Common myeloid progenitor, CD34-positive (primary cell): ENCODE measurements at regions not wholly inside any gene's neighbourhood (a gene's known extent, or its start where the extent isn't known, plus 50 kb on each side); places are given as distances from the start of the nearest gene placed in this dataset.
A peak's percentile ranks its signal among the peaks of the same experiment; 100 is the strongest.

Experiments
- CTCF ChIA-PET: fragments of 350-600 bp; sonication (Branson Sonifier 250); formaldehyde crosslinking; loops from one replicate; lab custom pipeline; 2021; ENCODE audit warnings: antibody characterized with exemption; lab: Charles Lee
- POLR2A ChIA-PET: fragments of 350-600 bp; sonication (Branson Sonifier 250); formaldehyde crosslinking; loops from one replicate; lab custom pipeline; 2021; ENCODE audit warnings: antibody characterized with exemption; lab: Charles Lee
- DNase-seq, 3 donors: peaks; one replicate each; pipeline versions ENCODE4 v3.0.0 to v3.0.0-alpha.2; 2013
- H3K27ac ChIP-seq, 2 experiments: 1 replicate in 1 of 2; 2 replicates in 1 of 2; pipeline ENCODE4 v1.7.0; 2013; ENCODE audit warnings: inconsistent platforms in 2 of 2, low read length in 2 of 2, mild to moderate bottlenecking in 2 of 2, low read depth in 1 of 2, moderate library complexity in 1 of 2; ENCODE audit not compliant: severe bottlenecking in 2 of 2, insufficient read depth in 1 of 2, poor library complexity in 1 of 2
- H3K27me3 ChIP-seq, 5 experiments: replicated peaks in 2 of 5; 1 replicate in 3 of 5; 2 replicates in 2 of 5; pipeline versions ENCODE4 v1.6.1 to v1.7.0; 2013; ENCODE audit warnings: low read length in 4 of 5, mild to moderate bottlenecking in 2 of 5, moderate library complexity in 2 of 5, inconsistent platforms in 1 of 5; ENCODE audit not compliant: insufficient read depth in 5 of 5, control insufficient read depth in 4 of 5
- H3K36me3 ChIP-seq, 4 experiments: 1 replicate in 2 of 4; 2 replicates in 2 of 4; pipeline versions ENCODE4 v1.6.1 to v1.7.0; 2013; ENCODE audit warnings: low read length in 3 of 4, control low read depth in 1 of 4, mild to moderate bottlenecking in 1 of 4; ENCODE audit not compliant: control insufficient read depth in 4 of 4, insufficient read depth in 4 of 4
- H3K4me1 ChIP-seq, 4 experiments: 1 replicate in 3 of 4; 2 replicates in 1 of 4; pipeline versions ENCODE4 v1.6.1 to v1.7.1; 2013; ENCODE audit warnings: low read length in 3 of 4, mild to moderate bottlenecking in 3 of 4, control low read depth in 1 of 4, inconsistent platforms in 1 of 4, moderate library complexity in 1 of 4; ENCODE audit not compliant: control insufficient read depth in 4 of 4, insufficient read depth in 4 of 4; ENCODE audit errors: control extremely low read depth in 1 of 4
- H3K4me3 ChIP-seq, 7 experiments: 1 replicate in 4 of 7; 2 replicates in 3 of 7; pipeline versions ENCODE4 v1.5.1 to v1.7.0; 2013; ENCODE audit warnings: mild to moderate bottlenecking in 7 of 7, low read length in 6 of 7, moderate library complexity in 6 of 7, inconsistent platforms in 2 of 7, low read depth in 2 of 7, control low read depth in 1 of 7; ENCODE audit not compliant: insufficient read depth in 4 of 7, control insufficient read depth in 1 of 7; ENCODE audit errors: extremely low read depth in 1 of 7
- H3K9me3 ChIP-seq, 5 experiments: 1 replicate in 4 of 5; 2 replicates in 1 of 5; pipeline versions ENCODE4 v1.6.1 to v1.7.1; 2013; ENCODE audit warnings: low read length in 4 of 5, mild to moderate bottlenecking in 2 of 5, inconsistent platforms in 1 of 5, low read depth in 1 of 5, moderate library complexity in 1 of 5; ENCODE audit not compliant: control insufficient read depth in 4 of 5, insufficient read depth in 2 of 5; ENCODE audit errors: control extremely low read depth in 1 of 5
- WGBS: methylation state at CpG from one replicate; pipeline ENCODE4 v1.1.5; 2013; ENCODE audit not compliant: insufficient coverage; 5-methylcytosine and 5-hydroxymethylcytosine counted together

GRCh38 chr22:48075604-48076003 is 1313.2 kb downstream of the TBC1D22A start:
- no peak overlapping the region for H3K27ac ChIP-seq
- H3K36me3 ChIP-seq, result no peaks in the 10 kb centered on the region
- H3K4me3 ChIP-seq, result no peak overlapping the region
- peaks cover 0 to 3% (median 0%) of the 10 kb centered on the region in 5 experiments for H3K9me3 ChIP-seq
- DNase-seq, result no peak
- CTCF ChIA-PET, result no interaction called here
- H3K4me1 ChIP-seq, result no peaks in the 10 kb centered on the region
- POLR2A ChIA-PET, result no interaction called here
- WGBS, result 100% methylated on average over 2 of the region's 5 CpGs
- H3K27me3 ChIP-seq, result peaks cover 0 to 43% (median 15%) of the 10 kb centered on the region in 5 experiments

- CTCF ChIA-PET, result no interaction called here
- no peak overlapping the region for H3K4me3 ChIP-seq
- peaks cover 0 to 19% (median 6%) of the 10 kb centered on the region in 5 experiments for H3K27me3 ChIP-seq
- H3K9me3 ChIP-seq, result peaks cover 0 to 4% (median 3%) of the 10 kb centered on the region in 5 experiments
- POLR2A ChIA-PET, result interaction anchor here (0.6 to 0.7 kb wide), 2 partner anchors 471 to 1481 kb away, joined by 4 to 5 read pairs; no protein-coding TSS in a partner anchor
- no peaks in the 10 kb centered on the region for H3K36me3 ChIP-seq
- WGBS, result 72% methylated on average over 5 of the region's 6 CpGs
- H3K4me1 ChIP-seq, result no peaks in the 10 kb centered on the region
- DNase-seq, result no peak
- no peak overlapping the region for H3K27ac ChIP-seq
Measured at GRCh38 chr22:48072777-48073176, 1310.3 kb downstream of the TBC1D22A start.

- Histone ChIP-seq H3K27me3 (peaks cover 0 to 19% (median 5%) of the 10 kb centered on the region in 5 experiments), H3K4me1 (no peaks in the 10 kb centered on the region), H3K36me3 (no peaks in the 10 kb centered on the region), H3K27ac (no peak overlapping the region), H3K4me3 (no peak overlapping the region), H3K9me3 (peaks cover 0 to 4% (median 3%) of the 10 kb centered on the region in 5 experiments)
- CTCF ChIA-PET, result no interaction called here
- POLR2A ChIA-PET, result no interaction called here
- 91% methylated on average over 6 of the region's 7 CpGs for WGBS
- DNase-seq, result no peak
Measured at GRCh38 chr22:48071828-48072227, 1309.4 kb downstream of the TBC1D22A start.

GRCh38 chr22:48071305-48071704 is 1308.9 kb downstream of the TBC1D22A start:
- POLR2A ChIA-PET, result no interaction called here

GRCh38 chr22:48070760-48071159 is 1308.3 kb downstream of the TBC1D22A start:
- DNase-seq, result no peak
- Histone ChIP-seq H3K9me3 (peaks cover 0 to 4% (median 3%) of the 10 kb centered on the region in 5 experiments), H3K4me3 (no peak overlapping the region), H3K27me3 (peaks cover 0 to 15% (median 3%) of the 10 kb centered on the region in 5 experiments), H3K4me1 (no peaks in the 10 kb centered on the region), H3K27ac (no peak overlapping the region), H3K36me3 (no peaks in the 10 kb centered on the region)
- CTCF ChIA-PET, result no interaction called here
- 100% methylated on average over 2 of the region's 4 CpGs for WGBS
- POLR2A ChIA-PET, result no interaction called here

More at GRCh38 chr22:48071305-48071704, 1308.9 kb downstream of the TBC1D22A start:
- CTCF ChIA-PET, result no interaction called here
- Histone ChIP-seq H3K36me3 (no peaks in the 10 kb centered on the region), H3K27me3 (peaks cover 0 to 17% (median 3%) of the 10 kb centered on the region in 5 experiments), H3K27ac (no peak overlapping the region), H3K9me3 (peaks cover 0 to 4% (median 3%) of the 10 kb centered on the region in 5 experiments), H3K4me3 (no peak overlapping the region), H3K4me1 (no peaks in the 10 kb centered on the region)
- DNase-seq, result no peak
- WGBS, result 86% methylated on average over 10 of the region's 10 CpGs

GRCh38 chr22:48070083-48070482 is 1307.6 kb downstream of the TBC1D22A start:
- Histone ChIP-seq H3K27ac (no peak overlapping the region), H3K9me3 (peaks cover 0 to 4% (median 1%) of the 10 kb centered on the region in 5 experiments), H3K36me3 (no peaks in the 10 kb centered on the region), H3K27me3 (peaks cover 0 to 8% (median 1%) of the 10 kb centered on the region in 5 experiments), H3K4me3 (no peak overlapping the region), H3K4me1 (no peaks in the 10 kb centered on the region)
- peak in 1 of 3 donors; percentile 32 for DNase-seq
- 93% methylated on average over 7 of the region's 9 CpGs for WGBS
- ChIA-PET POLR2A (no interaction called here), CTCF (no interaction called here)

- POLR2A ChIA-PET, result no interaction called here
Measured at GRCh38 chr22:48069256-48069655, 1306.8 kb downstream of the TBC1D22A start.

More at GRCh38 chr22:48069256-48069655, 1306.8 kb downstream of the TBC1D22A start:
- Histone ChIP-seq H3K27ac (no peak overlapping the region), H3K36me3 (no peaks in the 10 kb centered on the region), H3K4me1 (no peaks in the 10 kb centered on the region), H3K27me3 (peaks cover 0 to 3% (median 1%) of the 10 kb centered on the region in 5 experiments), H3K9me3 (peaks cover 0 to 4% (median 0%) of the 10 kb centered on the region in 5 experiments), H3K4me3 (no peak overlapping the region)
- WGBS, result 100% methylated on average over 2 of the region's 2 CpGs
- CTCF ChIA-PET, result no interaction called here
- DNase-seq, result no peak
